ENCODE measurements at regions not wholly inside any gene's neighbourhood (a gene's known extent, or its start where the extent isn't known, plus 50 kb on each side); places are given as distances from the start of the nearest gene placed in this dataset.

- DNase-seq (ENCODE audit: low spot score) = no peak
- in situ Hi-C loops (cut with HindIII; ENCODE audit: low sequenced_read_pairs) = no loop called here
Observed at GRCh38 chr10:16304311-16304710, 132.5 kb upstream of the PTER start.

DNA sequence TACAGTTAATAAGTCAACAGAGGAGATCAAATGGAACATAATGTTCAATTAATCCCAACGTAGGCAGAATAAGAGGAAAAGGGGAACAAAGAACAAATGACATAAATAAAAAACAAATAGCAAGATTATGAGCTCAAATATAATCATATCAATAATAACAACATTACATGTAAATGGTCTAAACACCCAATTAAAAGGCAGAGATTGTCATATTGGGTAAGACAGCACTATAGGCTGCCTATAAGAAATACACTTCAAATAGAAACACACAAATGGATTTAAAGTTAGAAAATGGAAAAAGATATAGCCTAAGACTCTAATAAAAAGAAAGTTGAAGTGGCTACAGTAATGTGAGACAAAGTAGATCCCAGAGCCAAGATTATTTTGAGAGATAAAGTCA lies 126.4 kb upstream of the PTER start:
- no peak for DNase-seq (ENCODE audit: low spot score)
- in situ Hi-C loops (cut with HindIII; ENCODE audit: low sequenced_read_pairs) = no loop called here

- no peak for DNase-seq (ENCODE audit: low spot score)
- in situ Hi-C loops (cut with HindIII; ENCODE audit: low sequenced_read_pairs) = no loop called here
Observed at GRCh38 chr10:16314259-16314658, 122.6 kb upstream of the PTER start.

GRCh38 chr10:16316733-16317390 lies 119.9 kb upstream of the PTER start:
- in situ Hi-C loops (cut with HindIII; ENCODE audit: low sequenced_read_pairs) = no loop called here
- DNase-seq (ENCODE audit: low spot score) = no peak

DNA sequence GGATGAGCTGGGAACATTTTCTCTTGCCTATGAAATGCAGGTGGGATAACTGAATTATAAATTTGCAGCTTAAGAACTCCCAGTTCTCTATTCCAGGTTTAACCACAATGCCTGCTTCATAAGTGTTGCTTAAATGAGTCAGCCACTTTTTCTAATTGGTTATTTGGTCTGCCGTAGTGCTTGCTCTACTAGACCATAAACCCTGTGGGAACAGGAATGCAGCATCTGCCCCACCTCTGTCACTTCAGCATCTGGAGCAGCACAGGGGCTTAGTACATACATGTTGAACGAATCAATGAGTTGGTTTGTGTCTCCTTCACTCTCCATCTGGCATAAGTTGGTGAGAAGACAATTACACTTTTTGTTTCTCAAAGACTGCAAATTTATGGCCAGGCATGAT lies 95.2 kb upstream of the PTER start:
- DNase-seq (ENCODE audit: low spot score) = no peak
- in situ Hi-C loops (cut with HindIII; ENCODE audit: low sequenced_read_pairs) = no loop called here

DNA sequence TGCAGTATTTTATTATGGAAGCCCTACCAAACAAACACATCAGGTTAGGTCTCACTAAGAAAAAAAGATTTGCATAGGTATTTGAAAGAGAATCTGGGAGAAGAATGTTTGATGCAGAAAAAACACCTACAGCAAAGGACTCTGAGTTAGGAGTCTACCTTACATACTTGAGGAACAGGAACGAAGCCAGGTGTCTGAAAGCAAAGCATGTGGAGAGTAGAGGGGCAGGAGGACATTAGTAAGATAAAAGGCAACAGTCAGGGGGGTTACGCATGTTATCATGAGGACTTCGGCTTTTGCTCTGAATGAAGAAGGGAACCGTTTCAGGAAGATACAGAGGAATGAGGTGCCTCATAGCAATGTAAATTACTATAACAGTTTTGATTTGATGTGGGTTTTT lies 87.9 kb upstream of the PTER start:
- in situ Hi-C loops (cut with HindIII; ENCODE audit: low sequenced_read_pairs) = no loop called here
- no peak for DNase-seq (ENCODE audit: low spot score)

- DNase-seq (ENCODE audit: low spot score) = no peak
- in situ Hi-C loops (cut with HindIII; ENCODE audit: low sequenced_read_pairs) = no loop called here
Observed at GRCh38 chr10:16352146-16352545, 84.7 kb upstream of the PTER start.

- in situ Hi-C loops (cut with HindIII; ENCODE audit: low sequenced_read_pairs) = no loop called here
- DNase-seq (ENCODE audit: low spot score) = no peak
Observed at GRCh38 chr10:16360001-16360400, 76.8 kb upstream of the PTER start.

DNA sequence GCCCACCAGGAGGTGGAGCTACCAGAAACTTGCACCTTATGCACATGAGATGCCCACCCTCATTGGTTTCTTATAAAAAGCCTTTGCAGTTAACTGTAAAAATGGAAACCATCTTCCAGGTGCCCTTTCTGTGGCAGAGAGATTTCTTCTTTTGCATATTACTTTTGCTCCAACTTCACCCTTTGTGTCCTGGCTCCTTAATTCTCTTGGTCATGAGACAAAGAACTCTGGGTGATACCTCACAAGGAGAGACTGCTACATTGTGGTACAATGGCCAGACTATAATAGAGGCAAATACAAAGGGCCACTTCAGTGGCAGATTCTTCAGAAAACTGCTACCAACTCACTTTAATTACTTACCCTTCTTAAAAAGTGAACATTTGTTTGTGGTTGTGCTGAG lies 76.4 kb upstream of the PTER start:
- in situ Hi-C loops (cut with HindIII; ENCODE audit: low sequenced_read_pairs) = no loop called here
- no peak for DNase-seq (ENCODE audit: low spot score)

- in situ Hi-C loops (cut with HindIII; ENCODE audit: low sequenced_read_pairs) = no loop called here
- DNase-seq (ENCODE audit: low spot score) = no peak
Observed at GRCh38 chr10:16361086-16361485, 75.7 kb upstream of the PTER start.

GRCh38 chr10:16363741-16364140 lies 73.1 kb upstream of the PTER start:
- in situ Hi-C loops (cut with HindIII; ENCODE audit: low sequenced_read_pairs) = no loop called here

DNA sequence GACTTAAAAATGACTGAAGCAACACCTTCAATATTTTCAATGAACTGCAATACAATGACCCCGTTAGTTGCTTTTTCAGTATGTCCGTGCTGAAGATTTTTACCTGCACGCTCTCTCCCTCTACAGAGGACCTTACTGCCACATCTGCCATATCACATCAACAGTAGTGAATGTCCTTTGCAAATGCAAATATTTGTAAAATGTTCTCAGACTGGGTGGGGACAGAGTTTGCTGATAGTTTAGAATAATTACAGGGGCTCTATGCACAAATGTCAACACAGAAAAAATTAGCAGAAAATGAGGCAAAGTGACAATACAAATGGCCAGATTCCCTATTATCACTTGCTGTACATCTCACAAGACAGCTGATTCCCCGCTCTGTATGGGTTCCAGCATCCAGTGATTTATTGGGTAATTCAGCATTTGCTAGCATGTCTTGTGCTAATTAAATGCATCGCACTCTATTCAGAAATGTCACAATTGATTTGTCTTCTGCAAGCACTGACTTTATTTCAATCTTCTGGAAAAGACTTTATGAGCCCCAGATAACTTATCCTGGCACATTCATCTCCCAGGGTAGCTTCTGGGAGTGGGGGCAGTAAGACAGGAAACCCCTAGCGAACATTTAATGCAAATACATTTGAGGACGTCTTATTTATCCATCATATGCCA lies 69.1 kb upstream of the PTER start:
- in situ Hi-C loops (cut with HindIII; ENCODE audit: low sequenced_read_pairs) = no loop called here
- no peak for DNase-seq (ENCODE audit: low spot score)

More at GRCh38 chr10:16363741-16364140, 73.1 kb upstream of the PTER start:
- DNase-seq (ENCODE audit: low spot score) = no peak

- in situ Hi-C loops (cut with HindIII; ENCODE audit: low sequenced_read_pairs) = no loop called here
- DNase-seq (ENCODE audit: low spot score) = no peak
Observed at GRCh38 chr10:16381083-16381482, 55.7 kb upstream of the PTER start.

GRCh38 chr10:16384021-16384420 lies 52.8 kb upstream of the PTER start:
- in situ Hi-C loops (cut with HindIII; ENCODE audit: low sequenced_read_pairs) = no loop called here
- peak; percentile 92 for DNase-seq (ENCODE audit: low spot score)

DNA sequence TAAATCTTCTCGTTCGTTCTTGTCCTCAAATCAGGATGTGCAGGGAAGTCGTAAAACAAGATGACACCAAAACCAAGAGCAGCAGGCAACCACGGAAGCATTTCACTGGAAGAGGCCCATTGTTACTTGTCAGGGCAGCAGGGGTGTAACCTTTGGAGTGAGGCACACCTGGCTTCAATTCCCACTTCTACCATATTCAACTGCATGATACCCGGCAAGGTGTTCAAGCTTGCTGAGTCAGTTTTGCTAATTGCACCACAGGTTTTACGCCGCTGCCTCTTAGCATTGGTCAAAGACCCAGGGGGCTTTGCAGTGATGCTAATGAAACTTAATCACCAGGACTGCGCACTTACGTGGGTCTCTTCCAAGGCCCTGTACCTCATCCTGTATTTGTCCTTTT lies 50.0 kb upstream of the PTER start:
- in situ Hi-C loops (cut with HindIII; ENCODE audit: low sequenced_read_pairs) = no loop called here
- no peak for DNase-seq (ENCODE audit: low spot score)

Data from G401 (cell line).